Panc1 (cell line): ENCODE measurements at regions not wholly inside any gene's neighbourhood (a gene's known extent, or its start where the extent isn't known, plus 50 kb on each side); places are given as distances from the start of the nearest gene placed in this dataset.

ENCODE experiments used
- SIN3A ChIP-seq: IDR thresholded peaks from 2 replicates; pipeline ENCODE4 v1.6.1; 2012; ENCODE audit warnings: low read depth, mild to moderate bottlenecking, low read length, moderate library complexity, borderline replicate concordance; ENCODE audit not compliant: insufficient read depth
- TF ChIP-seq, protein P1 (sequence below): fragments of 450-650 bp; IDR thresholded peaks from 2 replicates; pipeline ENCODE4 v1.5.1; 2017; ENCODE audit warnings: mild to moderate bottlenecking

DNA sequence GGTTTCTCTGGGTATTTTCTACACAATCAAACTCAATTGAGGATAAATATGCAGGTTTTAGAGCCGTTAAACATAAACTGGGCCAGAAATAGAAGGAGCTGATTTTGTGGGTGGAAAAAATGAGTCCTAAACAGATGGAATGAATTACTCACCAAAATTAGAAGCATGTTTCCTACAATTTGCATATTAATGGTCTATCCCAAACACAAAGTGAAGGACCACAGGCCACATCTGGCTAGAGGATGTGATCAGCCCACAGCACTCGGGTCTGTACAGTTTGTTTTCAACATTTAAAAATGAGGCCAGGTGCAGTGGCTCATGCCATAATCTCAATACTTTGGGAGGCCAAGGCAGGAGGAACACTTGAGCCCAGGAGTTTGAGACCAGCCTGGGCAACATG lies 296.3 kb downstream of the PREX1 start:
- TF ChIP-seq, protein P1, sequence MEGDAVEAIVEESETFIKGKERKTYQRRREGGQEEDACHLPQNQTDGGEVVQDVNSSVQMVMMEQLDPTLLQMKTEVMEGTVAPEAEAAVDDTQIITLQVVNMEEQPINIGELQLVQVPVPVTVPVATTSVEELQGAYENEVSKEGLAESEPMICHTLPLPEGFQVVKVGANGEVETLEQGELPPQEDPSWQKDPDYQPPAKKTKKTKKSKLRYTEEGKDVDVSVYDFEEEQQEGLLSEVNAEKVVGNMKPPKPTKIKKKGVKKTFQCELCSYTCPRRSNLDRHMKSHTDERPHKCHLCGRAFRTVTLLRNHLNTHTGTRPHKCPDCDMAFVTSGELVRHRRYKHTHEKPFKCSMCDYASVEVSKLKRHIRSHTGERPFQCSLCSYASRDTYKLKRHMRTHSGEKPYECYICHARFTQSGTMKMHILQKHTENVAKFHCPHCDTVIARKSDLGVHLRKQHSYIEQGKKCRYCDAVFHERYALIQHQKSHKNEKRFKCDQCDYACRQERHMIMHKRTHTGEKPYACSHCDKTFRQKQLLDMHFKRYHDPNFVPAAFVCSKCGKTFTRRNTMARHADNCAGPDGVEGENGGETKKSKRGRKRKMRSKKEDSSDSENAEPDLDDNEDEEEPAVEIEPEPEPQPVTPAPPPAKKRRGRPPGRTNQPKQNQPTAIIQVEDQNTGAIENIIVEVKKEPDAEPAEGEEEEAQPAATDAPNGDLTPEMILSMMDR: no peak
- TF ChIP-seq SIN3A: no peak
